Coronary artery (tissue), 2 donors: ENCODE measurements at regions not wholly inside any gene's neighbourhood (a gene's known extent, or its start where the extent isn't known, plus 50 kb on each side); places are given as distances from the start of the nearest gene placed in this dataset.
A peak's percentile ranks its signal among the peaks of the same experiment; 100 is the strongest.

Source experiments
- DNase-seq: peaks from one replicate; pipeline ENCODE4 v3.0.0-alpha.2; 2017; ENCODE audit warnings: low spot score
- H3K27ac ChIP-seq, 2 donors: fragments of 200-600 bp; sonication (generic); one replicate each; pipeline ENCODE4 v1.5.1; 2016 to 2019
- H3K4me3 ChIP-seq: fragments of 200-600 bp; sonication (generic); 2 replicates; pipeline ENCODE4 v1.5.1; 2016; ENCODE audit warnings: mild to moderate bottlenecking, moderate library complexity
- TF ChIP-seq, protein P1 (sequence below): fragments of 200-600 bp; sonication (generic); IDR thresholded peaks from one replicate; pipeline ENCODE4 v1.5.1; 2019; ENCODE audit warnings: antibody characterized with exemption

GRCh38 chr6:18049646-18050045 is 62.2 kb upstream of the KIF13A start:
- no peak overlapping the region for H3K4me3 ChIP-seq
- TF ChIP-seq, protein P1, sequence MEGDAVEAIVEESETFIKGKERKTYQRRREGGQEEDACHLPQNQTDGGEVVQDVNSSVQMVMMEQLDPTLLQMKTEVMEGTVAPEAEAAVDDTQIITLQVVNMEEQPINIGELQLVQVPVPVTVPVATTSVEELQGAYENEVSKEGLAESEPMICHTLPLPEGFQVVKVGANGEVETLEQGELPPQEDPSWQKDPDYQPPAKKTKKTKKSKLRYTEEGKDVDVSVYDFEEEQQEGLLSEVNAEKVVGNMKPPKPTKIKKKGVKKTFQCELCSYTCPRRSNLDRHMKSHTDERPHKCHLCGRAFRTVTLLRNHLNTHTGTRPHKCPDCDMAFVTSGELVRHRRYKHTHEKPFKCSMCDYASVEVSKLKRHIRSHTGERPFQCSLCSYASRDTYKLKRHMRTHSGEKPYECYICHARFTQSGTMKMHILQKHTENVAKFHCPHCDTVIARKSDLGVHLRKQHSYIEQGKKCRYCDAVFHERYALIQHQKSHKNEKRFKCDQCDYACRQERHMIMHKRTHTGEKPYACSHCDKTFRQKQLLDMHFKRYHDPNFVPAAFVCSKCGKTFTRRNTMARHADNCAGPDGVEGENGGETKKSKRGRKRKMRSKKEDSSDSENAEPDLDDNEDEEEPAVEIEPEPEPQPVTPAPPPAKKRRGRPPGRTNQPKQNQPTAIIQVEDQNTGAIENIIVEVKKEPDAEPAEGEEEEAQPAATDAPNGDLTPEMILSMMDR = no peak

DNA sequence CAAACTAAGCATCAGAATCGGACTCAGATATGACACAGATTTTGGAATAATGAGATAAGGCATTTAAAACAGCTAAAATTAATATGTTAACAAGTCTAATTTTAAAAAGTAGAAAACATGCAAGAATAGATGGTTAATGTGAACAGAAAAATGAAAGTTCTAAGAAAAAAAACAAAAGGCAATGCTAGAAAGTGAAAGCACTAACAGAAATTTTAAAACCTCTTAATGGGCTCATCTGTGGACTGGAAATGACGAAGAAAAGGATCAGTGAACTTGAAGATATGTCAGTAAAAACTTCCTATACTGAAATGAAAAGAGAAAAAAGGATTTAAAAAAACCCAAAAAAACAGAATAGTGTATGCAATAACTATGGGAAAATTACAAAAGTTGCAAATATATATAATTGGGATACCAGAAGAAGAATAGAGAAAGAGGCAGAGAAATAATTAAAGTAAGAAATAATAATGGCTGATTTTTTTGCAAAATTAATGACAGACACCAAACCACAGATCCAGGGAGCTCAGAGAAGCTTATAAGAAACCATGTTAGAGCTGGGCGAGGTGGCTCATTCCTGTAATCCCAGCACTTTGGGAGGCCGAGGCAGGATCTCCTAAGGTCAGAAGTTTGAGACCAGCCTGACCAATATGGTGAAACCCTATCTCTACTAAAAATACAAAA is 61.7 kb upstream of the KIF13A start:
- Histone ChIP-seq H3K4me3 (no peak overlapping the region), H3K27ac (no peak overlapping the region)
- DNase-seq = no peak
- TF ChIP-seq, protein P1 = no peak

More at GRCh38 chr6:18049646-18050045, 62.2 kb upstream of the KIF13A start:
- DNase-seq = no peak
- H3K27ac ChIP-seq = no peak overlapping the region

DNA sequence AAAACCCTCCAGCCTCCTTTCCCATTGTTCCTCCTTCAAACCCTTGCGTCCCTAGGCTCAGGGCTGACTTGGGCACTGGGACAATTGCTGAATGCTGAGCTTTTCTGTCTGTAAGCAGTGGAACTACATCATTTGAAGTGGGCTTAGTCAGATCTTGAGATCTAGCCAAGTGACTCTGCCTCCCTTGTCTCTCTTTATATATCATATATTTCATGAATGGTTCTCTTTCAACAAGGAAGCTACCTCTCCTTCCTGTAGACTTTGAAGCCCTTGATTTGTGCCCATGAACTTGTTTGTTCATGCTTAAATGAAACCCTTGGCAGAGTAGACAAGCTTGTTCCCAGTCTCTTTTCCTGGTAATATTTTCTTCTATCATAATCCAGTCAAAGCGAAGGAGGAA is 60.0 kb upstream of the KIF13A start:
- no peak for DNase-seq
- Histone ChIP-seq H3K27ac (peak overlapping the region in 1 of 2 donors; percentile 38), H3K4me3 (no peak overlapping the region)
- TF ChIP-seq, protein P1 = no peak

GRCh38 chr6:18045507-18045906 is 58.1 kb upstream of the KIF13A start:
- DNase-seq = no peak
- no peak overlapping the region for H3K27ac ChIP-seq
- H3K4me3 ChIP-seq = no peak overlapping the region
- TF ChIP-seq, protein P1 = no peak

- H3K27ac ChIP-seq = peak overlapping the region; percentile 58 to 87
- no peak overlapping the region for H3K4me3 ChIP-seq
- TF ChIP-seq, protein P1 = no peak
- no peak for DNase-seq
Measured at GRCh38 chr6:18044108-18044783, 56.8 kb upstream of the KIF13A start.

DNA sequence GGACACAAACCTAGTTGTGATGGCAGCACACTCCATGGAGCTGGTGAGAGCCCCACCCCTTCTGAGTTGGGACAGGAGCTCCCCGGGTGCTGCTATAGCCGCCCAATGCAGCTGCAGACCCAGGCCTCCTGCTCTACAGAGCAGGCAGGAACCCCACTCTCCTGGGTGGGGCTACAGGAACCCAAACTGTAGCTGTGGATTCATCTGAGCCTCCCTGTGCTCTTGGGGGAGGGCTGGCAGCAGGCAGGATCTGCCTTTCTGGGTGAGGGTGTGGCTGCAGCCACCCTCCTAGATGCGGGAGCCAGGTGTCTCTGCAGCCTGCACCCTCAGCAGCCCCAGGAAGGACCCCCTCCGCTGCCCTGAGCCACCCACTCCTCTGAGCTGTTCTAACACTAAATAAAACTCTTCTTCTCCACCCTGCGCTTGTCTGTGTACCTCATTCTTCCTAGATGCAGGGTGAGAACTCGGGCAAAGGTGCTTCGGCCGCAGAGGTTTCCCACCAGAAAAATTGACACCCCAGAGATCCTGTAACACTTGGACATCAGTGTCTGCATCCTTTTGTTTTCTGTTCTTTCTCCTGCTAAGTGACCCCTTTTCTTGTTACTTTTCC is 55.2 kb upstream of the KIF13A start:
- TF ChIP-seq, protein P1 = no peak
- DNase-seq = no peak
- H3K27ac ChIP-seq = peak overlapping the region; percentile 58 to 87

More for the DNA sequence above, 55.2 kb upstream of the KIF13A start:
- H3K4me3 ChIP-seq = no peak overlapping the region
